ENCODE measurements at regions not wholly inside any gene's neighbourhood (a gene's known extent, or its start where the extent isn't known, plus 50 kb on each side); places are given as distances from the start of the nearest gene placed in this dataset.

GRCh38 chr4:77306496-77306895 is 149.5 kb downstream of the CCNG2 start:
- no peak overlapping the region for H3K27ac ChIP-seq
- H3K4me3 ChIP-seq, result no peak overlapping the region
- no peaks in the 10 kb centered on the region for H3K4me1 ChIP-seq
- no peaks in the 10 kb centered on the region for H3K9me3 ChIP-seq
- H3K27me3 ChIP-seq, result peaks cover 0 to 3% of the 10 kb centered on the region in 2 donors
- no peak for TF ChIP-seq CTCF (IDR thresholded peaks at IDR 0.05)
- intact Hi-C loops (cut with DNase I; ENCODE audit: low total_unique reads), result no loop called here
- no peak for DNase-seq
- H3K36me3 ChIP-seq, result no peaks in the 10 kb centered on the region

GRCh38 chr4:77308843-77309242 is 151.8 kb downstream of the CCNG2 start:
- no peak for TF ChIP-seq CTCF (IDR thresholded peaks at IDR 0.05)
- no peaks in the 10 kb centered on the region for H3K4me1 ChIP-seq
- no peak overlapping the region for H3K27ac ChIP-seq
- H3K9me3 ChIP-seq, result no peaks in the 10 kb centered on the region
- no peak for DNase-seq
- intact Hi-C loops (cut with DNase I; ENCODE audit: low total_unique reads), result no loop called here
- no peak overlapping the region for H3K4me3 ChIP-seq
- H3K36me3 ChIP-seq, result no peaks in the 10 kb centered on the region
- H3K27me3 ChIP-seq, result no peaks in the 10 kb centered on the region

GRCh38 chr4:77309496-77309895 is 152.5 kb downstream of the CCNG2 start:
- no peaks in the 10 kb centered on the region for H3K4me1 ChIP-seq
- H3K9me3 ChIP-seq, result no peaks in the 10 kb centered on the region
- no peak for TF ChIP-seq CTCF (IDR thresholded peaks at IDR 0.05)
- H3K4me3 ChIP-seq, result no peak overlapping the region
- H3K36me3 ChIP-seq, result no peaks in the 10 kb centered on the region
- H3K27me3 ChIP-seq, result no peaks in the 10 kb centered on the region
- intact Hi-C loops (cut with DNase I; ENCODE audit: low total_unique reads), result no loop called here
- DNase-seq, result no peak
- H3K27ac ChIP-seq, result no peak overlapping the region

GRCh38 chr4:77310931-77311330 is 153.9 kb downstream of the CCNG2 start:
- Histone ChIP-seq H3K27me3 (no peaks in the 10 kb centered on the region), H3K4me1 (no peaks in the 10 kb centered on the region), H3K36me3 (no peaks in the 10 kb centered on the region), H3K27ac (no peak overlapping the region), H3K9me3 (no peaks in the 10 kb centered on the region), H3K4me3 (no peak overlapping the region)
- DNase-seq, result no peak
- no peak for TF ChIP-seq CTCF (IDR thresholded peaks at IDR 0.05)
- intact Hi-C loops (cut with DNase I; ENCODE audit: low total_unique reads), result no loop called here

- Histone ChIP-seq H3K36me3 (no peaks in the 10 kb centered on the region), H3K4me3 (no peak overlapping the region), H3K27me3 (no peaks in the 10 kb centered on the region), H3K27ac (no peak overlapping the region), H3K9me3 (peaks cover 0 to 3% (median 0%) of the 10 kb centered on the region in 3 donors), H3K4me1 (no peaks in the 10 kb centered on the region)
- intact Hi-C loops (cut with DNase I; ENCODE audit: low total_unique reads), result no loop called here
- no peak for TF ChIP-seq CTCF (IDR thresholded peaks at IDR 0.05)
- DNase-seq, result no peak
Measured at GRCh38 chr4:77314697-77315096, 157.7 kb downstream of the CCNG2 start.

GRCh38 chr4:77327151-77327550 is 170.1 kb downstream of the CCNG2 start:
- Histone ChIP-seq H3K36me3 (no peaks in the 10 kb centered on the region), H3K27me3 (no peaks in the 10 kb centered on the region), H3K4me1 (no peaks in the 10 kb centered on the region), H3K9me3 (peaks cover 0 to 3% (median 2%) of the 10 kb centered on the region in 3 donors), H3K27ac (no peak overlapping the region), H3K4me3 (no peak overlapping the region)
- TF ChIP-seq CTCF (IDR thresholded peaks at IDR 0.05), result no peak
- intact Hi-C loops (cut with DNase I; ENCODE audit: low total_unique reads), result no loop called here
- DNase-seq, result no peak

Data from tibial artery (tissue), 4 donors.